ENCODE measurements at regions not wholly inside any gene's neighbourhood (a gene's known extent, or its start where the extent isn't known, plus 50 kb on each side); places are given as distances from the start of the nearest gene placed in this dataset.
"Not testable (repeated sequence)": the region's sequence is repeated elsewhere in the genome, so short reads cannot be mapped to it uniquely, and the experiment has no call there.

DNA sequence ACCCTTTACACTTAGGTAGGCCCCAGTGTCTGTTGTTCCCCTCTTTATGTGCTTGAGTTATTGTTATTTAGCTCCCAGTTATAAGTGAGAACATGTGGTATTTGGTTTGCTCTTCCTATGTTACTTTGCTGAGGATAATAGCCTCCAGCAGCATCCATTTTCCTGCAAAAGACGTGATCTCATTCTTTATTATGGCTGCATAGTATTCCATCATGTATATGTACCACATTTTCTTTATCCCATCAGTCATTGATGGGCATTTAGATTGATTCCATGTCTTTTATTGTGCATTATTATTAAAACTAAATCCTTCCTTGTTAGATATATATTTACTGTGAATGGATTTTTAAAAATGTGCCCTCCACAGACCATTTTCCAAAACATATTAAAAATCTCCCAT is 1137.3 kb upstream of the ADGRB3 start:
- Histone ChIP-seq H3K4me3 (ENCODE audit: extremely low read depth, insufficient read depth, low read length, poor library complexity, severe bottlenecking) (no peak overlapping the region), H3K4me1 (ENCODE audit: control insufficient read depth, insufficient read depth, low read length, poor library complexity, severe bottlenecking) (no peaks in the 10 kb centered on the region), H3K36me3 (ENCODE audit: control insufficient read depth, insufficient read depth, low read length) (no peaks in the 10 kb centered on the region), H3K27ac (ENCODE audit: low read depth, low read length, severe bottlenecking) (no peak overlapping the region), H3K9me3 (ENCODE audit: control insufficient read depth, low read length) (no peaks in the 10 kb centered on the region)
- no CpG with 5 or more reads among the region's 1 CpG for WGBS, 2 experiments (ENCODE audit: insufficient coverage in 2 of 2)

DNA sequence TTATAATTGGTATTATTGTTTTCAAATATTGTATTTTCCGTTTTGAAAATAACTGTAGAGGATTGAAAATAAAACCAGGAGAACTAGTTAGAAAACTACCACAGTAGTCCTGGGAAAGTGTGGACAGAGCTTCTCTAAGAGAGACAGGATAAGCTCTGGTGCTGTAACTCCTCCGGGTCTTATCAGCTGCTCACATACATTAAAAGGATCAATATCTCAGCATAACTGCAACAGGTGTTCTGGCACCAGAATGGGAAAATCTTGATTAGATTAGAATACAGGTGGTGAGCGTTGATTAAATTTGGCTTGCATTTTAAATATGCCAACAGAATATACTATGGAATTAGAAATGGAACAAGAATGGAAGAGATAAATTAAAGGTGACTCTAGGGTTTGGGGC is 1138.9 kb upstream of the ADGRB3 start:
- 50% methylated on average over 1 of the region's 3 CpGs; no CpG with 5 or more reads in 1 of the 2 experiments for WGBS, 2 experiments (ENCODE audit: insufficient coverage in 2 of 2)
- no peaks in the 10 kb centered on the region for H3K36me3 ChIP-seq (ENCODE audit: control insufficient read depth, insufficient read depth, low read length)
- no peak overlapping the region for H3K4me3 ChIP-seq (ENCODE audit: extremely low read depth, insufficient read depth, low read length, poor library complexity, severe bottlenecking)
- no peak overlapping the region for H3K27ac ChIP-seq (ENCODE audit: low read depth, low read length, severe bottlenecking)
- no peaks in the 10 kb centered on the region for H3K4me1 ChIP-seq (ENCODE audit: control insufficient read depth, insufficient read depth, low read length, poor library complexity, severe bottlenecking)
- H3K9me3 ChIP-seq (ENCODE audit: control insufficient read depth, low read length) = no peaks in the 10 kb centered on the region

DNA sequence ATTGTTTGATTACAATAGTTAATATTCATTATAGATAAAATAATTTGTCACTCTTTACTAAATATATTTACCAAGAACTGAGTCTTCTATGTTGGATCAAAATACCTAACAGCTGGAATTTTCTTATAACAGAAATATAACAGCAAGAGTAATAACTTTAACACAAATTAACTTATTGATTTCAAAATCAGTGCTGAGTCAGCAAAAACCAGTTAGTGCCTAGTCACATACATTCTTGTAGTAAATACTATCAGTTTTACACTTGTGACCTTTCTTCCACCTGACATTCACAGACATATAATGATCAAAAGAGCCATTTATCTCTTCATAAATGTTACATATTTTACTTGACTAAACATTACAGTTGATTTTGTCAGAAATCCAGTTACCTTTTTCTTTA is 1141.4 kb upstream of the ADGRB3 start:
- Histone ChIP-seq H3K9me3 (ENCODE audit: control insufficient read depth, low read length) (no peaks in the 10 kb centered on the region), H3K4me1 (ENCODE audit: control insufficient read depth, insufficient read depth, low read length, poor library complexity, severe bottlenecking) (no peaks in the 10 kb centered on the region), H3K27ac (ENCODE audit: low read depth, low read length, severe bottlenecking) (no peak overlapping the region), H3K4me3 (ENCODE audit: extremely low read depth, insufficient read depth, low read length, poor library complexity, severe bottlenecking) (no peak overlapping the region), H3K36me3 (ENCODE audit: control insufficient read depth, insufficient read depth, low read length) (no peaks in the 10 kb centered on the region)

DNA sequence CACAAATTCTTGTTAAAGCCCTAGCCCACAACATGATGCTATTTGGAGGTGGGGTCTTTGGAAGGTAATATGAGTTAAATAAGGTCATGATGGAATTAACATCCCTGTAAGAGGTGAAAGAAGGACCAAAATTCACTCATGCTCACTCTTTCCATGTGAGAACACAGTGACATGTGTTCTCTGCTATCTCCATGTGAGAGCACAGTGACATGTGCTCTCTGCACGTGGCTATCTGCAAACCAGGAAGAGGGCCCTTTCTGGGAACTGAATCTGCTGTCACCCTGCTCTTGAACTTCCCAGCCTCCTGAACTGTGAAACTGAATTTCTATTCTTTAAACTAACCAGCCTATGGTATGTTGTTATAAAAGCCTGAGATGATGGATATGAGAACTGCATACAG is 1159.4 kb upstream of the ADGRB3 start:
- 86 to 91% methylated on average over 1 of the region's 1 CpG for WGBS, 2 experiments (ENCODE audit: insufficient coverage in 2 of 2)
- Histone ChIP-seq H3K9me3 (ENCODE audit: control insufficient read depth, low read length) (no peaks in the 10 kb centered on the region), H3K36me3 (ENCODE audit: control insufficient read depth, insufficient read depth, low read length) (no peaks in the 10 kb centered on the region), H3K27ac (ENCODE audit: low read depth, low read length, severe bottlenecking) (no peak overlapping the region), H3K4me3 (ENCODE audit: extremely low read depth, insufficient read depth, low read length, poor library complexity, severe bottlenecking) (no peak overlapping the region), H3K4me1 (ENCODE audit: control insufficient read depth, insufficient read depth, low read length, poor library complexity, severe bottlenecking) (no peaks in the 10 kb centered on the region)

DNA sequence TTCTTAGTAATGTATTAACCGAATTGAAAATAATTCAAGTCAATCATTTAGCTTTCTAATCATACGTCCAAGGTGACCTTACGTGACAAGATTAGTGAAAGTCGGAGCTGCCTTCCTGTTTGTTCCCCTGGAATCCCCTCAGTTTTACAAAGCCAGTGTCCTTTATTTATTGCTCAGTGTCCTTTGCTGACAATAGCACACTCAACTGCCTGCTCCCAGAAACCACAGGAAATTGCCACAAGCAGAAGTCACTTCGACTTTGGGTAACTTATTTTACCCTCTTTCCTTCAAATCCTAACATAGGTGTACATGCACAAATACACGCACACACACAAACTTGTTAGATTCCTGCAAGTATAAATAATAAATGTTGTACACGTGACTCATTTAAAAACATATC is 1167.7 kb upstream of the ADGRB3 start:
- no peaks in the 10 kb centered on the region for H3K36me3 ChIP-seq (ENCODE audit: control insufficient read depth, insufficient read depth, low read length)
- no peaks in the 10 kb centered on the region for H3K9me3 ChIP-seq (ENCODE audit: control insufficient read depth, low read length)
- no peak overlapping the region for H3K4me3 ChIP-seq (ENCODE audit: extremely low read depth, insufficient read depth, low read length, poor library complexity, severe bottlenecking)
- no peaks in the 10 kb centered on the region for H3K4me1 ChIP-seq (ENCODE audit: control insufficient read depth, insufficient read depth, low read length, poor library complexity, severe bottlenecking)
- 77 to 89% methylated on average over 4 to 5 of the region's 7 CpGs for WGBS, 2 experiments (ENCODE audit: insufficient coverage in 2 of 2)
- no peak overlapping the region for H3K27ac ChIP-seq (ENCODE audit: low read depth, low read length, severe bottlenecking)

DNA sequence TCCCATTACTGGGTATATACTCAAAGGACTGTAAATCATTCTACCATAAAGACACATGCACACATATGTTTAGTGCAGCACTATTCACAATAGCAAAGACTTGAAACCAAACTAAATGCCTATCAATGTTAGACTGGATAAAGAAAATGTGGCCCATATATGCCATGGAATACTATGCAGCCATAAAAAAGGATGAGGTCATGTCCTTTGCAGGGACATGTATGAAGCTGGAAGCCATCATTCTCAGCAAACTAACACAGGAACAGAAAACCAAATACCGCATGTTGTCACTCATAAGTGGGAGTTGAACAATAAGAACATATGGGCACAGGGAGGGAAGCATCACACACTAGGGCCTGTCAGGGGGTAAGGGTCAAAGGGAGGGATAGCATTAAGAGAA is 1172.4 kb upstream of the ADGRB3 start:
- not testable (repeated sequence) for H3K27ac ChIP-seq (ENCODE audit: low read depth, low read length, severe bottlenecking); H3K36me3 ChIP-seq (ENCODE audit: control insufficient read depth, insufficient read depth, low read length); H3K9me3 ChIP-seq (ENCODE audit: control insufficient read depth, low read length); H3K4me1 ChIP-seq (ENCODE audit: control insufficient read depth, insufficient read depth, low read length, poor library complexity, severe bottlenecking); H3K4me3 ChIP-seq (ENCODE audit: extremely low read depth, insufficient read depth, low read length, poor library complexity, severe bottlenecking)
- 100% methylated on average over 1 of the region's 1 CpG; no CpG with 5 or more reads in 1 of the 2 experiments for WGBS, 2 experiments (ENCODE audit: insufficient coverage in 2 of 2)

DNA sequence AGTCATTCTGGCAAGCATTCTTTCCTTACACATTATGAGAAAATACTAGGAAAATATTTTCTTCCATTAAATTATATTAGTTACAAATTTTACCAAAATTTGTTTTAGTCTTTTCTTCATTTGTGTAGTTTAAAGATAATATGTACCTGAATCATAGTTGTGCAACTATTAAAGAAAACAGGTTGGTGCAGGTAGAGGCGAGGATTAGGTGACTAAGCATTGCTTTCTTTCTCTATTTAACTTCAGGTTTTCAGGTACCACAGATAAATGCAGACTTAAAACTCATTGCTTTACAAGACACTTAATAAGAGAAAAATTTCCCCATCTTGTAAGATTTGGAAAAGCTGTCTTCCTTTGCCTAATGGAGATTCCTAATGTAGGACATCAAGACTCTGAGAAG is 1175.5 kb upstream of the ADGRB3 start:
- Histone ChIP-seq H3K36me3 (ENCODE audit: control insufficient read depth, insufficient read depth, low read length) (no peaks in the 10 kb centered on the region), H3K9me3 (ENCODE audit: control insufficient read depth, low read length) (peaks cover 9% of the 10 kb centered on the region), H3K4me1 (ENCODE audit: control insufficient read depth, insufficient read depth, low read length, poor library complexity, severe bottlenecking) (no peaks in the 10 kb centered on the region), H3K4me3 (ENCODE audit: extremely low read depth, insufficient read depth, low read length, poor library complexity, severe bottlenecking) (no peak overlapping the region), H3K27ac (ENCODE audit: low read depth, low read length, severe bottlenecking) (no peak overlapping the region)
- no CpG with 5 or more reads among the region's 1 CpG for WGBS, 2 experiments (ENCODE audit: insufficient coverage in 2 of 2)

DNA sequence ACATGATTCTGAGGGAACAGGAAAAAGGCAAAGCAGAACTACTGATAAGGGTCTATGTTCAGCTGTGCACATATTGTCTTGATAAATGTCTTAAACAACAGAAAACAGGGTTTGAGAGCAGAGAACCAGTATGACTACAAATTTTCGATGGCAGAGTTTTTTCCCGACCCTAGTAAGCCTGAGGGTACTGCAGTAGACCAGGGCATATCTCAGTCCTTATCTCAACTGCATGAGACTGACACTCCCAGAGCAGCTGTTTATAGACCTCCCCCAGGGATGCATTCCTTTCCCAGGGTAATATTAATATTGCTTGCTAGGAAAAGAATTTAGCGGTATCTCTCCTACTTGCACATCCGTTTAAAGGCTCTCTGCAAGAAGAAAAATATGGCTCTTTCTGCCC is 1176.8 kb upstream of the ADGRB3 start:
- no peaks in the 10 kb centered on the region for H3K4me1 ChIP-seq (ENCODE audit: control insufficient read depth, insufficient read depth, low read length, poor library complexity, severe bottlenecking)
- H3K9me3 ChIP-seq (ENCODE audit: control insufficient read depth, low read length) = peaks cover 9% of the 10 kb centered on the region
- WGBS, 2 experiments (ENCODE audit: insufficient coverage in 2 of 2) = 95 to 100% methylated on average over 3 to 4 of the region's 4 CpGs
- no peaks in the 10 kb centered on the region for H3K36me3 ChIP-seq (ENCODE audit: control insufficient read depth, insufficient read depth, low read length)
- no peak overlapping the region for H3K27ac ChIP-seq (ENCODE audit: low read depth, low read length, severe bottlenecking)
- H3K4me3 ChIP-seq (ENCODE audit: extremely low read depth, insufficient read depth, low read length, poor library complexity, severe bottlenecking) = no peak overlapping the region

DNA sequence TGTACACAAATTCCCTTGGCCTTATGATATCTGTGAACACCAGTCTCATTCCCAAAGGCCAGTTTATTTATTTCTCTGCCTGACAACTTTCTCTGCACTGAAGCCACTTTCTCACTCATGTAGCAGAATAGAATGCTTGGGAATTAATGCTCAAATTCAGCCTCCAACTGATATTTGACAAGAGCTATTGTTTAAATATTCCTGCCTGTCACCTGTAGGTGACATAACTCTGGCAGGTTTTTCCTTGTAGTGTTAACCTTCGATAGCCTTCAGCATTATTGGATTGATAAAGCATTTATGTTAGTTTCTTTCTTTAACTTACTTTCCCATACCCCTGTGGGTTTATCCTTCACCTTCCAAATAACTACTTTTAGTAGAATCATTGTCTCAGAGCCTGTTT is 1183.2 kb upstream of the ADGRB3 start:
- no peaks in the 10 kb centered on the region for H3K36me3 ChIP-seq (ENCODE audit: control insufficient read depth, insufficient read depth, low read length)
- H3K27ac ChIP-seq (ENCODE audit: low read depth, low read length, severe bottlenecking) = no peak overlapping the region
- no peaks in the 10 kb centered on the region for H3K9me3 ChIP-seq (ENCODE audit: control insufficient read depth, low read length)
- no CpG with 5 or more reads among the region's 1 CpG for WGBS, 2 experiments (ENCODE audit: insufficient coverage in 2 of 2)
- no peaks in the 10 kb centered on the region for H3K4me1 ChIP-seq (ENCODE audit: control insufficient read depth, insufficient read depth, low read length, poor library complexity, severe bottlenecking)
- no peak overlapping the region for H3K4me3 ChIP-seq (ENCODE audit: extremely low read depth, insufficient read depth, low read length, poor library complexity, severe bottlenecking)

DNA sequence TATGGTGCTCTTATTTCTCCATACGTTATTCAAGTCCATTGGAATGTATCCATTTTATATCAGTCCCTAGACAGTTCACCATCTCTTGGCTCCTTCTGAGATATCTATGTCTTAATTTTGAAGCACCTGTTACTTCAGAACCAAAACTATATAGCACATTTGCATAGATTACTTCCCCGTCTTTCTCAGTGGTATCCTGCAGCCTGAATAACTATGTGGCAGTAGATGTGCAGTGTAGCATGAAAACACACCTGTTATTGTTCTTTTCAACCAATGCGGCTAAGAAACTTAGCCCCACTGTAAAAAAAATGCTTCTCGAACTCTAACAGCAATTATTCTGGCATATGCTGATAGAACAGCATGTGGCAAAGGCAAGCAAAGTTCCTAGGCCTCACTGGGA is 1184.4 kb upstream of the ADGRB3 start:
- no peak overlapping the region for H3K27ac ChIP-seq (ENCODE audit: low read depth, low read length, severe bottlenecking)
- no peaks in the 10 kb centered on the region for H3K9me3 ChIP-seq (ENCODE audit: control insufficient read depth, low read length)
- no peaks in the 10 kb centered on the region for H3K4me1 ChIP-seq (ENCODE audit: control insufficient read depth, insufficient read depth, low read length, poor library complexity, severe bottlenecking)
- no peak overlapping the region for H3K4me3 ChIP-seq (ENCODE audit: extremely low read depth, insufficient read depth, low read length, poor library complexity, severe bottlenecking)
- WGBS, 2 experiments (ENCODE audit: insufficient coverage in 2 of 2) = 87 to 97% methylated on average over 3 of the region's 4 CpGs
- H3K36me3 ChIP-seq (ENCODE audit: control insufficient read depth, insufficient read depth, low read length) = no peaks in the 10 kb centered on the region

DNA sequence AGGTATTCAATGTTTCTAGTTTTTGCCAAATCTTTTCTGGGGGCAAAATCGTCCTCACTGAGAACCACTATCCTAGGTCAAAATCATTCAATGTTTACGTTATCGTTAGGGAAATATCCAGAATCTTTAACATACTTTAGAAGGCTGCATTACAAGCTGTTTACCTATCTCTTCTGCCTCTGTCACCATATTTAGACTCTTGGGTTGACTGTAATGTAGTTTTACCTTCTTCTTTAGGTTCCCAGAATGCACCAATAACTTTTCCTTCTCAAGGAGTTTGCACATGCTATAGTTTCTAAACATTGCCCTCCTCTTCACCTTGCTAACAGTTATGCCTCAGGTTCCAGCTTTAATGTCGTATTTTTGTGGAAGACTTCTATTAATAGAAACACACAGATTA is 1185.5 kb upstream of the ADGRB3 start:
- no peak overlapping the region for H3K4me3 ChIP-seq (ENCODE audit: extremely low read depth, insufficient read depth, low read length, poor library complexity, severe bottlenecking)
- no peak overlapping the region for H3K27ac ChIP-seq (ENCODE audit: low read depth, low read length, severe bottlenecking)
- 90 to 93% methylated on average over 2 to 3 of the region's 4 CpGs for WGBS, 2 experiments (ENCODE audit: insufficient coverage in 2 of 2)
- H3K4me1 ChIP-seq (ENCODE audit: control insufficient read depth, insufficient read depth, low read length, poor library complexity, severe bottlenecking) = no peaks in the 10 kb centered on the region
- no peaks in the 10 kb centered on the region for H3K36me3 ChIP-seq (ENCODE audit: control insufficient read depth, insufficient read depth, low read length)
- no peaks in the 10 kb centered on the region for H3K9me3 ChIP-seq (ENCODE audit: control insufficient read depth, low read length)

DNA sequence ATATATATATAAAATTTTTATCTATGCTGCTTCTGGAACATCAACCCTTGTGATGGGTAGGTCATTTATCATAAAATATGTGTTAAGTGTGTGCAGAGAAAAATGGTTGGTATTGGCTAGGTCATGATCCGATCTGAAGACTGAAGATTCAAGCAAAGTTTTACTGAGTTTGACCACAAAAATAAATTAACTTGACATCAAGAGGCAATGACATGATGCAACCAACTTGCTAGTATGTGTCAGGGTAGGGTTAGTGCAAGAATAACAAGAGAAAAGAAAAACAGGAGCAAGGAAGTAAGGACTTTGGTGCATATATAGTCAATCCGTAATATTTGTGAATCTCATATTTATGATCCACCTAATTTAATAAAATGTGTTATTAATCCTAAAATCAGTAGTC is 1202.0 kb upstream of the ADGRB3 start:
- no peak overlapping the region for H3K27ac ChIP-seq (ENCODE audit: low read depth, low read length, severe bottlenecking)
- H3K4me3 ChIP-seq (ENCODE audit: extremely low read depth, insufficient read depth, low read length, poor library complexity, severe bottlenecking) = no peak overlapping the region
- no peaks in the 10 kb centered on the region for H3K4me1 ChIP-seq (ENCODE audit: control insufficient read depth, insufficient read depth, low read length, poor library complexity, severe bottlenecking)
- 100% methylated on average over 1 of the region's 2 CpGs; no CpG with 5 or more reads in 1 of the 2 experiments for WGBS, 2 experiments (ENCODE audit: insufficient coverage in 2 of 2)
- H3K36me3 ChIP-seq (ENCODE audit: control insufficient read depth, insufficient read depth, low read length) = no peaks in the 10 kb centered on the region
- no peaks in the 10 kb centered on the region for H3K9me3 ChIP-seq (ENCODE audit: control insufficient read depth, low read length)
